ENCODE measurements at regions not wholly inside any gene's neighbourhood (a gene's known extent, or its start where the extent isn't known, plus 50 kb on each side); places are given as distances from the start of the nearest gene placed in this dataset.

GRCh38 chr3:135366816-135367215 lies 571.8 kb downstream of the EPHB1 start:
- H3K9me3 ChIP-seq (ENCODE audit: control insufficient read depth, insufficient read depth, low read depth, low read length) = no peaks in the 10 kb centered on the region
- no peaks in the 10 kb centered on the region for H3K27me3 ChIP-seq (ENCODE audit: control insufficient read depth, insufficient read depth, low read length)
- TF ChIP-seq EZH2 (IDR thresholded peaks at IDR 0.05; ENCODE audit: low read length, missing control alignments) (no peak), CTCF (conservative IDR thresholded peaks at IDR 0.05 in 1 of 2, IDR thresholded peaks at IDR 0.05 in 1 of 2; ENCODE audit: low read depth in 1 of 2, low read length in 2 of 2) (no peak)
- no peak overlapping the region for H3K9ac ChIP-seq (ENCODE audit: insufficient read depth, low read length)
- H3K27ac ChIP-seq (ENCODE audit: insufficient read depth, low read length) = no peak overlapping the region
- H2AFZ ChIP-seq (ENCODE audit: low read length) = no peak overlapping the region
- H3K4me2 ChIP-seq (ENCODE audit: extremely low read depth, insufficient read depth, low read length) = no peak overlapping the region
- H3K36me3 ChIP-seq (ENCODE audit: control insufficient read depth, insufficient read depth, low read length) = no peaks in the 10 kb centered on the region
- H3K79me2 ChIP-seq (ENCODE audit: control insufficient read depth, insufficient read depth, low read length) = no peaks in the 10 kb centered on the region
- H3K4me1 ChIP-seq (ENCODE audit: control insufficient read depth, extremely low read depth, insufficient read depth, low read length) = no peaks in the 10 kb centered on the region
- no peak overlapping the region for H3K4me3 ChIP-seq (replicated peaks in 1 of 4; ENCODE audit: control extremely low read depth in 1 of 4, insufficient read depth in 1 of 4, low read depth in 3 of 4, low read length in 4 of 4)
- DNase-seq (ENCODE audit: low read depth in 2 of 2) = no peak
- H4K20me1 ChIP-seq (ENCODE audit: control insufficient read depth, extremely low read depth, insufficient read depth, low read length) = no peaks in the 10 kb centered on the region

GRCh38 chr3:135368316-135368715 lies 573.3 kb downstream of the EPHB1 start:
- H3K36me3 ChIP-seq (ENCODE audit: control insufficient read depth, insufficient read depth, low read length) = no peaks in the 10 kb centered on the region
- no peak overlapping the region for H2AFZ ChIP-seq (ENCODE audit: low read length)
- H3K9me3 ChIP-seq (ENCODE audit: control insufficient read depth, insufficient read depth, low read depth, low read length) = no peaks in the 10 kb centered on the region
- no peaks in the 10 kb centered on the region for H4K20me1 ChIP-seq (ENCODE audit: control insufficient read depth, extremely low read depth, insufficient read depth, low read length)
- TF ChIP-seq EZH2 (IDR thresholded peaks at IDR 0.05; ENCODE audit: low read length, missing control alignments) = no peak
- no peak for TF ChIP-seq CTCF (conservative IDR thresholded peaks at IDR 0.05 in 1 of 2, IDR thresholded peaks at IDR 0.05 in 1 of 2; ENCODE audit: low read depth in 1 of 2, low read length in 2 of 2)
- H3K79me2 ChIP-seq (ENCODE audit: control insufficient read depth, insufficient read depth, low read length) = no peaks in the 10 kb centered on the region
- no peak overlapping the region for H3K27ac ChIP-seq (ENCODE audit: insufficient read depth, low read length)
- H3K27me3 ChIP-seq (ENCODE audit: control insufficient read depth, insufficient read depth, low read length) = no peaks in the 10 kb centered on the region
- H3K4me1 ChIP-seq (ENCODE audit: control insufficient read depth, extremely low read depth, insufficient read depth, low read length) = no peaks in the 10 kb centered on the region
- no peak overlapping the region for H3K4me3 ChIP-seq (replicated peaks in 1 of 4; ENCODE audit: control extremely low read depth in 1 of 4, insufficient read depth in 1 of 4, low read depth in 3 of 4, low read length in 4 of 4)
- DNase-seq (ENCODE audit: low read depth in 2 of 2) = no peak
- H3K9ac ChIP-seq (ENCODE audit: insufficient read depth, low read length) = no peak overlapping the region
- no peak overlapping the region for H3K4me2 ChIP-seq (ENCODE audit: extremely low read depth, insufficient read depth, low read length)

GRCh38 chr3:135368781-135369180 lies 573.7 kb downstream of the EPHB1 start:
- Histone ChIP-seq H3K4me3 (replicated peaks in 1 of 4; ENCODE audit: control extremely low read depth in 1 of 4, insufficient read depth in 1 of 4, low read depth in 3 of 4, low read length in 4 of 4) (no peak overlapping the region), H3K27me3 (ENCODE audit: control insufficient read depth, insufficient read depth, low read length) (no peaks in the 10 kb centered on the region), H3K4me2 (ENCODE audit: extremely low read depth, insufficient read depth, low read length) (no peak overlapping the region), H3K36me3 (ENCODE audit: control insufficient read depth, insufficient read depth, low read length) (no peaks in the 10 kb centered on the region), H3K27ac (ENCODE audit: insufficient read depth, low read length) (no peak overlapping the region), H4K20me1 (ENCODE audit: control insufficient read depth, extremely low read depth, insufficient read depth, low read length) (no peaks in the 10 kb centered on the region), H3K79me2 (ENCODE audit: control insufficient read depth, insufficient read depth, low read length) (no peaks in the 10 kb centered on the region), H2AFZ (ENCODE audit: low read length) (no peak overlapping the region), H3K9me3 (ENCODE audit: control insufficient read depth, insufficient read depth, low read depth, low read length) (no peaks in the 10 kb centered on the region), H3K4me1 (ENCODE audit: control insufficient read depth, extremely low read depth, insufficient read depth, low read length) (no peaks in the 10 kb centered on the region), H3K9ac (ENCODE audit: insufficient read depth, low read length) (no peak overlapping the region)
- no peak for DNase-seq (ENCODE audit: low read depth in 2 of 2)
- TF ChIP-seq EZH2 (IDR thresholded peaks at IDR 0.05; ENCODE audit: low read length, missing control alignments) (no peak), CTCF (conservative IDR thresholded peaks at IDR 0.05 in 1 of 2, IDR thresholded peaks at IDR 0.05 in 1 of 2; ENCODE audit: low read depth in 1 of 2, low read length in 2 of 2) (no peak)
